Cardiac muscle cell (in vitro differentiated cells and primary cell): ENCODE measurements at regions not wholly inside any gene's neighbourhood (a gene's known extent, or its start where the extent isn't known, plus 50 kb on each side); places are given as distances from the start of the nearest gene placed in this dataset.

Experiments used
- DNase-seq, 2 donors: peaks; one replicate each; pipeline versions ENCODE4 v3.0.0 to v3.0.0-alpha.2; 2010 to 2017; ENCODE audit warnings: low read depth in 1 of 2, low spot score in 1 of 2
- H3K27ac ChIP-seq: fragments of 200-600 bp; sonication (generic); 2 replicates; pipeline ENCODE4 v1.5.1; 2016
- H3K27me3 ChIP-seq: fragments of 200-600 bp; sonication (generic); 2 replicates; pipeline ENCODE4 v1.6.0; 2016; ENCODE audit warnings: control low read depth
- H3K36me3 ChIP-seq: fragments of 200-600 bp; sonication (generic); 2 replicates; pipeline ENCODE4 v1.5.1; 2016; ENCODE audit warnings: control low read depth
- H3K4me1 ChIP-seq: fragments of 200-600 bp; sonication (generic); 2 replicates; pipeline ENCODE4 v1.8.1; 2017; ENCODE audit warnings: low read depth, mild to moderate bottlenecking, mixed run types
- H3K4me3 ChIP-seq: fragments of 200-600 bp; sonication (generic); 2 replicates; pipeline ENCODE4 v1.5.1; 2016; ENCODE audit warnings: mild to moderate bottlenecking
- H3K9me3 ChIP-seq: fragments of 200-600 bp; sonication (generic); 2 replicates; pipeline ENCODE4 v1.5.1; 2017; ENCODE audit warnings: low read depth, mild to moderate bottlenecking, control low read depth
- TF ChIP-seq, protein P1 (sequence below): IDR thresholded peaks from 2 replicates; pipeline ENCODE4 v1.5.1; 2012; ENCODE audit warnings: low read depth, mild to moderate bottlenecking, low read length

DNA sequence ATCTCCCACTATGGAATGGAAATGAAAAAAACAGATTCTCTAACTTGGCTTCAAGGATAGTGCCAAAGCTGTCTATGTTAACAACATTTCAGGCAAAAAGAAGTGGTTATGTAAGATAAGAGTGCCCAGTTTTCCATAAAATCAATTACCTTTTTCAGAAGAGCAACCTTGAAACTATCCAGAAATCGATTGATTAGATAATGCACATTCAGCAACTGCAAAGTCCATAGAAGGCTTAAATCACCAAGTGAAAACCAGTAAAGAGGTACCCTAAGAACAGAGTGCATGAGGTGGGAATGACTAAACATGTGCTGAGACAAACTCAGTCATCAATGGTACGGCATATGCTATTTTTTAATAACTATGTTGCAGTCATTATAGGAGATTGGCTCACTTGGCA is 71.9 kb upstream of the TNKS2 start:
- DNase-seq = no peak
- TF ChIP-seq, protein P1, sequence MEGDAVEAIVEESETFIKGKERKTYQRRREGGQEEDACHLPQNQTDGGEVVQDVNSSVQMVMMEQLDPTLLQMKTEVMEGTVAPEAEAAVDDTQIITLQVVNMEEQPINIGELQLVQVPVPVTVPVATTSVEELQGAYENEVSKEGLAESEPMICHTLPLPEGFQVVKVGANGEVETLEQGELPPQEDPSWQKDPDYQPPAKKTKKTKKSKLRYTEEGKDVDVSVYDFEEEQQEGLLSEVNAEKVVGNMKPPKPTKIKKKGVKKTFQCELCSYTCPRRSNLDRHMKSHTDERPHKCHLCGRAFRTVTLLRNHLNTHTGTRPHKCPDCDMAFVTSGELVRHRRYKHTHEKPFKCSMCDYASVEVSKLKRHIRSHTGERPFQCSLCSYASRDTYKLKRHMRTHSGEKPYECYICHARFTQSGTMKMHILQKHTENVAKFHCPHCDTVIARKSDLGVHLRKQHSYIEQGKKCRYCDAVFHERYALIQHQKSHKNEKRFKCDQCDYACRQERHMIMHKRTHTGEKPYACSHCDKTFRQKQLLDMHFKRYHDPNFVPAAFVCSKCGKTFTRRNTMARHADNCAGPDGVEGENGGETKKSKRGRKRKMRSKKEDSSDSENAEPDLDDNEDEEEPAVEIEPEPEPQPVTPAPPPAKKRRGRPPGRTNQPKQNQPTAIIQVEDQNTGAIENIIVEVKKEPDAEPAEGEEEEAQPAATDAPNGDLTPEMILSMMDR = no peak
- Histone ChIP-seq H3K27ac (no peak overlapping the region), H3K4me3 (no peak overlapping the region), H3K4me1 (no peaks in the 10 kb centered on the region), H3K36me3 (no peaks in the 10 kb centered on the region), H3K9me3 (no peaks in the 10 kb centered on the region), H3K27me3 (no peaks in the 10 kb centered on the region)

DNA sequence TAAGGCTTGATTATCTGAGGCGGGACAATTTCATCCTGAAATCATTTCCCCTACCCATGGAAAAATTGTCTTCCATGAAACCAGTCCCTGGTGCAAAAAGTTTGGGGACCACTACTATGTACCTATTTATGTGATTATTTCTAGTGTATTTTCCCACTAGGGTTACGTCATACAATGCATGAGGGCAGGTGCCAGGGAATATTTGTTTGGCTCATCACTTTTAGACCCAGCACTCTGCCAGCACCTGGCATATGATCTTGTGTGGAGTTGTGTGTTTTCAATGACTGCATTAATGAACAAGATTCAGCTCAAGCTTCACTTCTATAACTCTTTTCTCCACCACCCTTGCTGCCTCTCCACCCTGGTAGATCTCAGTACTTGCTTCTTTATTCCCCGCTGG is 73.3 kb upstream of the TNKS2 start:
- no peak for DNase-seq
- Histone ChIP-seq H3K4me3 (no peak overlapping the region), H3K9me3 (no peaks in the 10 kb centered on the region), H3K36me3 (no peaks in the 10 kb centered on the region), H3K27me3 (no peaks in the 10 kb centered on the region), H3K27ac (no peak overlapping the region), H3K4me1 (no peaks in the 10 kb centered on the region)
- TF ChIP-seq, protein P1 = no peak

DNA sequence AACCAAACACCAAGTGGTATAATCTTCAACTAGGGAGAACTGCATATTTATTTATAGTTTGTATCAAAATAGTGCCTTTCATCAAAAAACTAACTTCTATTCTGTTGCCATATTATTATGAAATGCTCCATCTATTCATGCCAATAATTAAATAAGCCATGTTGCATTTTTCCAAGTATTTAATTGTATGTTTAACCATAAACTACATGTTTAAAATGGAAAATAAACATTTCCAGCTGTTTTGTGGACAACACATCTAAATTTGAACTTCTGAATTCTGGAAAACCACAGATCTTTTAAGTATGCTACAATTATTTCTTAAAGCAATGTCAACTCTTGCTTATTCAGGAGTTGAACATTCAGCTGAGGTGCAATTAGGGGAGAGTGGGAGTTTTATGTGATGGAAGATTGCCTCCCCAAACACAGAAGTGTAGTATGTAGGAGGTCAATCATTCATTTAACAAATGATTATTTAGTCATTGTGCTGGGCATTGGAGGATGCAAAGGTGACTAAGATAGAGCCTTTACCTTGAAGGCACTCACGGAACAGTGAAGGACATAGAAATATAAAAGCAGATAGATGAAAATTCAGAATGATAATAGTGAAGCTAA is 80.7 kb upstream of the PPP1R3C start:
- no peaks in the 10 kb centered on the region for H3K9me3 ChIP-seq
- TF ChIP-seq, protein P1 = no peak
- H3K4me3 ChIP-seq = no peak overlapping the region
- H3K27ac ChIP-seq = no peak overlapping the region
- H3K4me1 ChIP-seq = no peaks in the 10 kb centered on the region
- DNase-seq = no peak
- no peaks in the 10 kb centered on the region for H3K36me3 ChIP-seq
- no peaks in the 10 kb centered on the region for H3K27me3 ChIP-seq

DNA sequence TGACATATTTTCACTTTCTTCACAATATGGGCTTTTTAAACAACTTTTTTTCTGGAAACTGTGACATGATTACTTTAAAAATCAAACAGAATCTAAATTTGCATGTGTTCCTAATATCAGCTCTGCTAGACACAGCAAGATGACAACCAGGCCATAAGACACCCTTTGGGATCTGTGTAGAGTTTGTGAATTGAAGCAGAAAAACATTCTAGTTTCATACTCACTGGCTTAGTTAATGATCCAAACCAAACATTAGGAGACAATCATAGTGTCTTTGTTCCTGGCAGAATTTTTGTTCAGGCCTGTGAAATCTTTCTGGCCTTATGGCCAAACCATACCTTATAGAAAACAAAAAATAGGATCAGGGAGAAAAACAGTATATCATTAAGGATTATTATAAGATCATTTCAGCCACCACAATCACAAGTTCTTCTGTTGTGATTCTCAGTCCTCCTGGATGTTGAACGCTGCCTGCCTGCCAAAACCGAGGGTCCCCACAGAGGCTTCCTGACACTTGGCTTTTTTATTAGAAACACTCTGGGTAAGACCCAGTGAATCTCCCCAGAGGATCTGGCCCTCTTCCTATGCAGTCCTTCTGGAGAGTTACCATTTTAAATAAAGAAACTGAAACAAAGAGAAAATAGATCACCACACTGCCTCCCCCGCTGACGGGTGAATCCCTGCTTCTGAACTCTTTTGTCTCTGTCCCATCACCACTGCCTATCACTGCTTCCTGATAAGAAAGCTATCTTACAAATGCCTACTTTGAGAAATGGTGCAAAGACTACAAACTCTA is 79.2 kb upstream of the PPP1R3C start:
- Histone ChIP-seq H3K9me3 (no peaks in the 10 kb centered on the region), H3K4me3 (no peak overlapping the region), H3K27ac (no peak overlapping the region), H3K36me3 (no peaks in the 10 kb centered on the region), H3K4me1 (no peaks in the 10 kb centered on the region), H3K27me3 (no peaks in the 10 kb centered on the region)
- TF ChIP-seq, protein P1 = no peak
- no peak for DNase-seq

DNA sequence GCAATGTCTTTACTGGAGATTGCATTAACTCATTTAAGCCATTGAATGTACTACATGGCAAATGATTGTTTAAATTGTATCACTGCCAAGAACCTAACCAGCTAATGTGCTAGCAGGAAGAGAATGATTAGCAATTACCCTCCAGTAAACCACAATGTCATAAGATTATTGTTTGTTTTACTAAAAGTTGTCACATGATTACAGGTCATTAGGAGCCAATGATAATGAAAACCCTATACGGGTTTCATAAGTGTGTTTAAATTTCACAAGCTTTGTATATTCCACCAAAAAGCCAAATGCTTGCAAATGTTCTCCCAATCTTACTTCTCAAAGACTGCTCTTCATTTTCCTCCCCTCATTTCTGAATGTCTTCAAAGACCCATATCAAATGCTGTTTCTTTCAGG is 76.5 kb upstream of the PPP1R3C start:
- H3K27ac ChIP-seq = no peak overlapping the region
- H3K4me1 ChIP-seq = peaks cover 9% of the 10 kb centered on the region
- H3K27me3 ChIP-seq = no peaks in the 10 kb centered on the region
- no peaks in the 10 kb centered on the region for H3K9me3 ChIP-seq
- H3K36me3 ChIP-seq = no peaks in the 10 kb centered on the region
- DNase-seq = peak in 1 of 2 donors; percentile 50
- TF ChIP-seq, protein P1 = no peak
- H3K4me3 ChIP-seq = no peak overlapping the region
